ENCODE measurements at regions not wholly inside any gene's neighbourhood (a gene's known extent, or its start where the extent isn't known, plus 50 kb on each side); places are given as distances from the start of the nearest gene placed in this dataset.

DNA sequence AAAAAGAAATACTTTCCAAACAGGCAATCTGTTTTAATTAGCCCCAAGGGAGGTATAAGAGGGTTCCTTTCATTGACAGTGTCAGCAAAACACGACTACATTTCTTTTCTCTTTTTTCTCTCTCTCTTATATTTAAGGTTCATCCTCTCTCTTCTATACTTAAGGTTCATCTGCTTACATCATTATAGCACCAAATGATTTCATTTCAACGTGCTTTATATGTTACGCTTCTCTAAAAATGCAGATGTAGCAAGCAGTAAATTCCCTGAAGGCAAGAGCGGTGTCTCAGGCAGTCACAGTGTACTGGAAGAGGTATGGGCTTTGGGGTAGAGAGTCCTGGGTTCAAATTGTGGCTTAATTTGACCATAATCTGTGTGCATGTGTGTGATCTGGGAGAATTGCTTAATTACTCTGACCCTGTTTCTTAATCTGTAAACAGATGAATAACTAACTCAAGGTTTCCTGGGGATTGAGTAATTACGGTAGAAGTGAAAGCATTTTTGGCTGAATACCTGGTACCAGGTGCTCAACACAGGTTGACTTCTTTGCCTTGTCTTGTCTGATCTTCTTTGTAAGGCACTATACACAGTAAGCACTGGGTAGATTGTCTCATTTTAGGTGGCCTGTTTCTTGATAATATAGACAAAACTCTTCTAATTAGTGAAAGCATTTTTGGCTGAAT lies 180.8 kb downstream of the SPRY1 start:
- TF ChIP-seq, protein P1, sequence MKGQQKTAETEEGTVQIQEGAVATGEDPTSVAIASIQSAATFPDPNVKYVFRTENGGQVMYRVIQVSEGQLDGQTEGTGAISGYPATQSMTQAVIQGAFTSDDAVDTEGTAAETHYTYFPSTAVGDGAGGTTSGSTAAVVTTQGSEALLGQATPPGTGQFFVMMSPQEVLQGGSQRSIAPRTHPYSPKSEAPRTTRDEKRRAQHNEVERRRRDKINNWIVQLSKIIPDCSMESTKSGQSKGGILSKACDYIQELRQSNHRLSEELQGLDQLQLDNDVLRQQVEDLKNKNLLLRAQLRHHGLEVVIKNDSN (CRISPR knock-in tag; IDR thresholded peaks at IDR 0.05), result no peak
- TF ChIP-seq ATF2 (CRISPR knock-in tag; IDR thresholded peaks at IDR 0.05; ENCODE audit: borderline replicate concordance, low read depth) (no peak), NR2C2 (CRISPR knock-in tag; IDR thresholded peaks at IDR 0.05) (no peak), ATF3 (CRISPR knock-in tag; conservative IDR thresholded peaks at IDR 0.05) (no peak), ZNF423 (CRISPR knock-in tag; IDR thresholded peaks at IDR 0.05) (no peak), ZNF317 (CRISPR knock-in tag; IDR thresholded peaks at IDR 0.05; ENCODE audit: borderline replicate concordance, low read depth) (no peak), SMAD4 (CRISPR knock-in tag; IDR thresholded peaks at IDR 0.05) (no peak), TEAD4 (CRISPR knock-in tag; IDR thresholded peaks at IDR 0.05) (no peak), ETV6 (CRISPR knock-in tag; IDR thresholded peaks at IDR 0.05) (no peak), ZNF121 (CRISPR knock-in tag; IDR thresholded peaks at IDR 0.05) (no peak)
- TF ChIP-seq, protein P2, sequence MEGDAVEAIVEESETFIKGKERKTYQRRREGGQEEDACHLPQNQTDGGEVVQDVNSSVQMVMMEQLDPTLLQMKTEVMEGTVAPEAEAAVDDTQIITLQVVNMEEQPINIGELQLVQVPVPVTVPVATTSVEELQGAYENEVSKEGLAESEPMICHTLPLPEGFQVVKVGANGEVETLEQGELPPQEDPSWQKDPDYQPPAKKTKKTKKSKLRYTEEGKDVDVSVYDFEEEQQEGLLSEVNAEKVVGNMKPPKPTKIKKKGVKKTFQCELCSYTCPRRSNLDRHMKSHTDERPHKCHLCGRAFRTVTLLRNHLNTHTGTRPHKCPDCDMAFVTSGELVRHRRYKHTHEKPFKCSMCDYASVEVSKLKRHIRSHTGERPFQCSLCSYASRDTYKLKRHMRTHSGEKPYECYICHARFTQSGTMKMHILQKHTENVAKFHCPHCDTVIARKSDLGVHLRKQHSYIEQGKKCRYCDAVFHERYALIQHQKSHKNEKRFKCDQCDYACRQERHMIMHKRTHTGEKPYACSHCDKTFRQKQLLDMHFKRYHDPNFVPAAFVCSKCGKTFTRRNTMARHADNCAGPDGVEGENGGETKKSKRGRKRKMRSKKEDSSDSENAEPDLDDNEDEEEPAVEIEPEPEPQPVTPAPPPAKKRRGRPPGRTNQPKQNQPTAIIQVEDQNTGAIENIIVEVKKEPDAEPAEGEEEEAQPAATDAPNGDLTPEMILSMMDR (IDR thresholded peaks at IDR 0.05), result no peak
- TF ChIP-seq, protein P3, sequence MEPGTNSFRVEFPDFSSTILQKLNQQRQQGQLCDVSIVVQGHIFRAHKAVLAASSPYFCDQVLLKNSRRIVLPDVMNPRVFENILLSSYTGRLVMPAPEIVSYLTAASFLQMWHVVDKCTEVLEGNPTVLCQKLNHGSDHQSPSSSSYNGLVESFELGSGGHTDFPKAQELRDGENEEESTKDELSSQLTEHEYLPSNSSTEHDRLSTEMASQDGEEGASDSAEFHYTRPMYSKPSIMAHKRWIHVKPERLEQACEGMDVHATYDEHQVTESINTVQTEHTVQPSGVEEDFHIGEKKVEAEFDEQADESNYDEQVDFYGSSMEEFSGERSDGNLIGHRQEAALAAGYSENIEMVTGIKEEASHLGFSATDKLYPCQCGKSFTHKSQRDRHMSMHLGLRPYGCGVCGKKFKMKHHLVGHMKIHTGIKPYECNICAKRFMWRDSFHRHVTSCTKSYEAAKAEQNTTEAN (CRISPR knock-in tag; IDR thresholded peaks at IDR 0.05), result no peak

All from WTC11 (cell line).